Dendritic cell treated with granulocyte-macrophage colony-stimulating factor and Interleukin-4, amounts not matched to agents 40 ng/mL and 50 ng/mL, for 4 days (primary cell): ENCODE measurements at regions not wholly inside any gene's neighbourhood (a gene's known extent, or its start where the extent isn't known, plus 50 kb on each side); places are given as distances from the start of the nearest gene placed in this dataset.
"Not testable (repeated sequence)": the region's sequence is repeated elsewhere in the genome, so short reads cannot be mapped to it uniquely, and the experiment has no call there.

Experiments used
- H3K27ac Mint-ChIP-seq: one replicate; pipeline ENCODE4 v1.8.0; 2022; ENCODE audit warnings: mild to moderate bottlenecking, mixed read lengths
- H3K27me3 Mint-ChIP-seq: one replicate; pipeline ENCODE4 v1.8.0; 2022; ENCODE audit warnings: mild to moderate bottlenecking, mixed read lengths
- H3K36me3 Mint-ChIP-seq: one replicate; pipeline ENCODE4 v1.8.0; 2022; ENCODE audit warnings: low read depth, mixed read lengths
- H3K4me1 Mint-ChIP-seq: one replicate; pipeline ENCODE4 v1.8.0; 2022; ENCODE audit warnings: low read depth, mixed read lengths
- H3K4me3 Mint-ChIP-seq: one replicate; pipeline ENCODE4 v1.8.0; 2022; ENCODE audit warnings: mild to moderate bottlenecking, moderate library complexity, mixed read lengths
- H3K9me3 Mint-ChIP-seq: one replicate; pipeline ENCODE4 v1.8.0; 2022; ENCODE audit warnings: mixed read lengths
- intact Hi-C: fragments of 100-400 bp; cut with micrococcal nuclease; formaldehyde crosslinking; loops from one replicate; pipeline ENCODE4 v1.15.0; 2022

- intact Hi-C loops: loop anchor here (10.0 kb wide), 1 partner anchor 402 kb away; no protein-coding TSS in a partner anchor
- H3K9me3 Mint-ChIP-seq, H3K4me3 Mint-ChIP-seq, H3K27ac Mint-ChIP-seq, H3K4me1 Mint-ChIP-seq, H3K36me3 Mint-ChIP-seq: not testable (repeated sequence)
- H3K27me3 Mint-ChIP-seq: peaks cover 76% of the 10 kb centered on the region
These were observed 86.3 kb upstream of the SYT13 start for GRCh38 chr11:45372414-45372813.

- Mint-ChIP-seq H3K4me1 (no peaks in the 10 kb centered on the region), H3K27ac (no peak overlapping the region), H3K4me3 (no peak overlapping the region), H3K9me3 (no peaks in the 10 kb centered on the region), H3K27me3 (peaks cover 72% of the 10 kb centered on the region), H3K36me3 (no peaks in the 10 kb centered on the region)
- intact Hi-C loops: loop anchor here (1.0 to 10.0 kb wide), 2 partner anchors 284 to 403 kb away; no protein-coding TSS in a partner anchor
These were observed 85.3 kb upstream of the SYT13 start for GRCh38 chr11:45371251-45372115.

- H3K36me3 Mint-ChIP-seq: no peaks in the 10 kb centered on the region
- no peaks in the 10 kb centered on the region for H3K9me3 Mint-ChIP-seq
- peaks cover 54% of the 10 kb centered on the region for H3K27me3 Mint-ChIP-seq
- intact Hi-C loops: no loop called here
- no peak overlapping the region for H3K4me3 Mint-ChIP-seq
- H3K27ac Mint-ChIP-seq: no peak overlapping the region
- no peaks in the 10 kb centered on the region for H3K4me1 Mint-ChIP-seq
These were observed 83.2 kb upstream of the SYT13 start for GRCh38 chr11:45369313-45369712.

- Mint-ChIP-seq H3K9me3 (no peaks in the 10 kb centered on the region), H3K36me3 (no peaks in the 10 kb centered on the region), H3K4me3 (no peak overlapping the region), H3K27me3 (peaks cover 53% of the 10 kb centered on the region), H3K4me1 (no peaks in the 10 kb centered on the region), H3K27ac (no peak overlapping the region)
- intact Hi-C loops: no loop called here
These were observed 82.6 kb upstream of the SYT13 start for GRCh38 chr11:45368697-45369096.

GRCh38 chr11:45366619-45367190 is 80.6 kb upstream of the SYT13 start:
- H3K9me3 Mint-ChIP-seq: no peaks in the 10 kb centered on the region
- H3K4me1 Mint-ChIP-seq: no peaks in the 10 kb centered on the region
- peaks cover 42% of the 10 kb centered on the region for H3K27me3 Mint-ChIP-seq
- intact Hi-C loops: no loop called here
- H3K36me3 Mint-ChIP-seq: no peaks in the 10 kb centered on the region
- no peak overlapping the region for H3K27ac Mint-ChIP-seq
- no peak overlapping the region for H3K4me3 Mint-ChIP-seq

GRCh38 chr11:45365961-45366618 is 79.9 kb upstream of the SYT13 start:
- H3K27me3 Mint-ChIP-seq: peaks cover 39% of the 10 kb centered on the region
- intact Hi-C loops: no loop called here
- no peak overlapping the region for H3K27ac Mint-ChIP-seq
- H3K4me3 Mint-ChIP-seq: no peak overlapping the region
- no peaks in the 10 kb centered on the region for H3K36me3 Mint-ChIP-seq
- H3K9me3 Mint-ChIP-seq: no peaks in the 10 kb centered on the region
- H3K4me1 Mint-ChIP-seq: no peaks in the 10 kb centered on the region

GRCh38 chr11:45362636-45363035 is 76.5 kb upstream of the SYT13 start:
- Mint-ChIP-seq H3K36me3 (no peaks in the 10 kb centered on the region), H3K9me3 (no peaks in the 10 kb centered on the region), H3K27me3 (peaks cover 26% of the 10 kb centered on the region), H3K4me1 (no peaks in the 10 kb centered on the region), H3K27ac (no peak overlapping the region), H3K4me3 (no peak overlapping the region)
- intact Hi-C loops: no loop called here

GRCh38 chr11:45361551-45361950 is 75.4 kb upstream of the SYT13 start:
- intact Hi-C loops: no loop called here
- Mint-ChIP-seq H3K4me3 (no peak overlapping the region), H3K4me1 (no peaks in the 10 kb centered on the region), H3K27ac (no peak overlapping the region), H3K36me3 (no peaks in the 10 kb centered on the region), H3K9me3 (no peaks in the 10 kb centered on the region), H3K27me3 (peaks cover 33% of the 10 kb centered on the region)

GRCh38 chr11:45355706-45356041 is 69.5 kb upstream of the SYT13 start:
- peaks cover 7% of the 10 kb centered on the region for H3K9me3 Mint-ChIP-seq
- H3K27me3 Mint-ChIP-seq: peaks cover 44% of the 10 kb centered on the region
- H3K36me3 Mint-ChIP-seq: no peaks in the 10 kb centered on the region
- H3K27ac Mint-ChIP-seq: no peak overlapping the region
- H3K4me3 Mint-ChIP-seq: no peak overlapping the region
- H3K4me1 Mint-ChIP-seq: no peaks in the 10 kb centered on the region
- intact Hi-C loops: no loop called here

- no peaks in the 10 kb centered on the region for H3K36me3 Mint-ChIP-seq
- H3K27me3 Mint-ChIP-seq: peaks cover 48% of the 10 kb centered on the region
- peak overlapping the region; percentile 4 for H3K4me3 Mint-ChIP-seq
- H3K27ac Mint-ChIP-seq: no peak overlapping the region
- intact Hi-C loops: no loop called here
- H3K4me1 Mint-ChIP-seq: no peaks in the 10 kb centered on the region
- peaks cover 7% of the 10 kb centered on the region for H3K9me3 Mint-ChIP-seq
These were observed 69.0 kb upstream of the SYT13 start for GRCh38 chr11:45354976-45355705.

- Mint-ChIP-seq H3K4me1 (no peaks in the 10 kb centered on the region), H3K27ac (no peak overlapping the region), H3K27me3 (peaks cover 36% of the 10 kb centered on the region), H3K36me3 (no peaks in the 10 kb centered on the region), H3K9me3 (no peaks in the 10 kb centered on the region), H3K4me3 (no peak overlapping the region)
- intact Hi-C loops: no loop called here
These were observed 62.6 kb upstream of the SYT13 start for GRCh38 chr11:45348729-45349128.

GRCh38 chr11:45347348-45348082 is 61.4 kb upstream of the SYT13 start:
- H3K27me3 Mint-ChIP-seq: peaks cover 34% of the 10 kb centered on the region
- no peak overlapping the region for H3K4me3 Mint-ChIP-seq
- H3K36me3 Mint-ChIP-seq: no peaks in the 10 kb centered on the region
- H3K9me3 Mint-ChIP-seq: no peaks in the 10 kb centered on the region
- intact Hi-C loops: no loop called here
- H3K4me1 Mint-ChIP-seq: no peaks in the 10 kb centered on the region
- no peak overlapping the region for H3K27ac Mint-ChIP-seq

GRCh38 chr11:45345491-45345890 is 59.4 kb upstream of the SYT13 start:
- Mint-ChIP-seq H3K4me3 (no peak overlapping the region), H3K27ac (no peak overlapping the region), H3K27me3 (peaks cover 28% of the 10 kb centered on the region), H3K4me1 (no peaks in the 10 kb centered on the region), H3K36me3 (no peaks in the 10 kb centered on the region), H3K9me3 (no peaks in the 10 kb centered on the region)
- intact Hi-C loops: no loop called here
